Esophagus squamous epithelium (tissue), 4 donors: ENCODE measurements at regions not wholly inside any gene's neighbourhood (a gene's known extent, or its start where the extent isn't known, plus 50 kb on each side); places are given as distances from the start of the nearest gene placed in this dataset.

Experiments
- CTCF ChIP-seq, 6 experiments: fragments of 450-650 bp in 4 of 6; fragments of 200-600 bp in 2 of 6; sonication (generic) in 2 of 6; IDR thresholded peaks; one replicate each; pipeline ENCODE4 v1.5.1; 2016 to 2019; ENCODE audit warnings: antibody characterized with exemption in 6 of 6, mild to moderate bottlenecking in 4 of 6, moderate library complexity in 4 of 6
- POLR2A ChIP-seq, 4 donors: fragments of 450-650 bp; IDR thresholded peaks; one replicate each; pipeline ENCODE4 v1.6.1; 2017; ENCODE audit warnings: antibody characterized with exemption in 4 of 4, mild to moderate bottlenecking in 4 of 4, moderate library complexity in 3 of 4

DNA sequence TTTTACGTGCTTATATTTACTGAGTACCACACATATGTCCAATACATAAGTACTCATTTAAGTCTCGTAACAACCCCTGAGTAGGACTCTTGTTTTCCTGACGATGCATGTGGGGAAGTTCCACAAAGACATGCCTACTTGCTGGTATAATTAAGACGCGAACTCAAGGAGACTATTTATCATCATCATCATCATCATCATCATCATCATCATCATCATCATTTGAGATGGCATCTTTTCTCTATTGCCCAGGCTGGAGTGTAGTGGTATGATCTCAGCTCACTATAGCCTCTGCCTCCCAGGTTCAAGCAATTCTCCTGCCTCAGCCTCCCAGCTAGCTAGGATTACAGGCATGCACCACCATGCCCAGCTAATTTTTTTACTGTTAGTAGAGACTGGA, 809.9 kb upstream of the EEF2KMT start:
- TF ChIP-seq CTCF (IDR thresholded peaks at IDR 0.05) (no peak), POLR2A (IDR thresholded peaks at IDR 0.05) (no peak)
